Left ventricle myocardium inferior (tissue), 1 donor: ENCODE measurements at regions not wholly inside any gene's neighbourhood (a gene's known extent, or its start where the extent isn't known, plus 50 kb on each side); places are given as distances from the start of the nearest gene placed in this dataset.
"Not testable (repeated sequence)": the region's sequence is repeated elsewhere in the genome, so short reads cannot be mapped to it uniquely, and the experiment has no call there.

Experiments
- DNase-seq: peaks from one replicate; pipeline ENCODE4 v3.0.0-alpha.2; 2020
- H3K27ac ChIP-seq: fragments of 200-600 bp; replicated peaks from 2 replicates; pipeline ENCODE4 v1.8.0; 2021
- H3K27me3 ChIP-seq: fragments of 200-600 bp; 2 replicates; pipeline ENCODE4 v1.8.0; 2021; ENCODE audit warnings: low read depth
- H3K36me3 ChIP-seq: fragments of 200-600 bp; 2 replicates; pipeline ENCODE4 v1.8.0; 2021
- H3K4me1 ChIP-seq: fragments of 200-600 bp; 2 replicates; pipeline ENCODE4 v1.8.0; 2021
- H3K4me3 ChIP-seq: fragments of 200-600 bp; 2 replicates; pipeline ENCODE4 v1.8.0; 2021; ENCODE audit warnings: mild to moderate bottlenecking, moderate library complexity
- H3K9me3 ChIP-seq: fragments of 200-600 bp; replicated peaks from 2 replicates; pipeline ENCODE4 v1.8.0; 2021
- CTCF ChIP-seq: fragments of 200-600 bp; IDR thresholded peaks from 2 replicates; pipeline ENCODE4 v1.8.0; 2021; ENCODE audit warnings: antibody characterized with exemption, mild to moderate bottlenecking, borderline replicate concordance
- intact Hi-C: fragments of 100-400 bp; cut with micrococcal nuclease; formaldehyde crosslinking; loops from one replicate; pipeline ENCODE4 v1.11.0; 2022
- donor health status: DM: no; HTN: yes; CAD: no; lungs with severe emphysema.

- Histone ChIP-seq H3K27me3 (no peaks in the 10 kb centered on the region), H3K4me3 (no peak overlapping the region), H3K27ac (no peak overlapping the region), H3K9me3 (no peaks in the 10 kb centered on the region), H3K36me3 (no peaks in the 10 kb centered on the region), H3K4me1 (no peaks in the 10 kb centered on the region)
- no peak for TF ChIP-seq CTCF
- intact Hi-C loops: no loop called here
- DNase-seq: no peak
These were observed 158.4 kb upstream of the RASSF8 start for GRCh38 chr12:25800101-25800500.

- Histone ChIP-seq H3K36me3 (no peaks in the 10 kb centered on the region), H3K4me3 (no peak overlapping the region), H3K27me3 (no peaks in the 10 kb centered on the region), H3K9me3 (no peaks in the 10 kb centered on the region), H3K4me1 (no peaks in the 10 kb centered on the region), H3K27ac (no peak overlapping the region)
- DNase-seq: no peak
- intact Hi-C loops: no loop called here
- no peak for TF ChIP-seq CTCF
These were observed 156.7 kb upstream of the RASSF8 start for GRCh38 chr12:25801734-25802133.

- intact Hi-C loops: no loop called here
- Histone ChIP-seq H3K27me3 (no peaks in the 10 kb centered on the region), H3K9me3 (no peaks in the 10 kb centered on the region), H3K4me3 (no peak overlapping the region), H3K27ac (no peak overlapping the region), H3K36me3 (no peaks in the 10 kb centered on the region), H3K4me1 (no peaks in the 10 kb centered on the region)
- no peak for TF ChIP-seq CTCF
- no peak for DNase-seq
These were observed 156.3 kb upstream of the RASSF8 start for GRCh38 chr12:25802143-25802542.

GRCh38 chr12:25803029-25803664 is 155.3 kb upstream of the RASSF8 start:
- DNase-seq: not testable (repeated sequence)

GRCh38 chr12:25804286-25804685 is 154.2 kb upstream of the RASSF8 start:
- H3K36me3 ChIP-seq, H3K27me3 ChIP-seq, H3K27ac ChIP-seq, DNase-seq, H3K9me3 ChIP-seq, H3K4me3 ChIP-seq, intact Hi-C loops, H3K4me1 ChIP-seq: not testable (repeated sequence)

More at GRCh38 chr12:25803029-25803664, 155.3 kb upstream of the RASSF8 start:
- H3K9me3 ChIP-seq, intact Hi-C loops, H3K27me3 ChIP-seq, H3K4me1 ChIP-seq, H3K36me3 ChIP-seq, H3K4me3 ChIP-seq, H3K27ac ChIP-seq: not testable (repeated sequence)

GRCh38 chr12:25806271-25806670 is 152.2 kb upstream of the RASSF8 start:
- intact Hi-C loops: no loop called here
- Histone ChIP-seq H3K27me3 (no peaks in the 10 kb centered on the region), H3K4me3 (no peak overlapping the region), H3K4me1 (no peaks in the 10 kb centered on the region), H3K27ac (no peak overlapping the region), H3K9me3 (peaks cover 6% of the 10 kb centered on the region), H3K36me3 (no peaks in the 10 kb centered on the region)
- no peak for DNase-seq
- TF ChIP-seq CTCF: no peak
